HG03354 (cell line): ENCODE measurements at regions not wholly inside any gene's neighbourhood (a gene's known extent, or its start where the extent isn't known, plus 50 kb on each side); places are given as distances from the start of the nearest gene placed in this dataset.
A peak's percentile ranks its signal among the peaks of the same experiment; 100 is the strongest.

ENCODE experiments used
- ATAC-seq: cut with Tn5 transposase; IDR thresholded peaks from one replicate; pipeline ENCODE4 v1.9.1; 2021; ENCODE audit warnings: mild to moderate bottlenecking; ENCODE audit not compliant: unreplicated experiment, poor library complexity, severe bottlenecking

DNA sequence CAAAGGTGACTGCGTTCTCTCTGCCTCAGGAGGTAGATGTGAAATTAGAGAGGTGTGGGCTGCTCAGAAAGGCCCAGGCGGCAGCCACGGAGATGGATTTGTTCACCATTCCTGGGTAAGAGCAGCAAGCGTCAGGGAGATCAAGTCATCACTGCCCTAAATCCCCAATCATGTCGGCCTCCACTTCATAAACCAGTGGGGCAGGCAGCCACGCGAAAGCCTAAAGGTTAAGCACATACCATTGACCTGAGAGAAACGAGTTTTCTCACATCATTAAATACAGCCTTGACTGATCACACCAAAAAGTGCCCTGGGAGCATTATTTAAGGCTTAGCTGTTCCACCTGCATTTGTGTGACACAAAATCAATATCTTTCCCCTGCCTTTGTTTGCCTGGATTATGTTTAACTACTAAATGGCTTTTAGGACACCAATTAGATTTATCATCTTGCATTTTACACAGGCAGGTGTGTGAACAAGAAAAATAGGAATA is 50.7 kb upstream of the FOXB1 start:
- no peak for ATAC-seq

DNA sequence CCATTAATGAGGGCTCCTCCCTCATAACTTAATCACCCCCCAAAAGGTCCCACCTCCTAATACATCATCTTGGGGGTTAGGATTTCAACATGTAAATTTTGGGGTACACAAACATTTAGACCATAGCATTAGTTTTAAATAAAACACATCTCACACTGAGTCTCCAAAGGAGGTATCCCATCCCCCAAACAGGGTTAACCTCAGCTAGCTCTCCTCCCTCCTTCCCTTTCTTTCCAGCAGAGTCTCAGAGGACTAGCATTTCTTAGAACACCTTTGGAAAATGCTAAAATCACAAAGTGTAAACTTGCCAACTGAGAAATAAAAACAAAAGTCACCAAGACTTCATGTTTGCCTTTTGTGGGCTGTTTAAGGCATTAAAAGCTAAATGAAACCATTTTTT is 51.2 kb upstream of the FOXB1 start:
- no peak for ATAC-seq

DNA sequence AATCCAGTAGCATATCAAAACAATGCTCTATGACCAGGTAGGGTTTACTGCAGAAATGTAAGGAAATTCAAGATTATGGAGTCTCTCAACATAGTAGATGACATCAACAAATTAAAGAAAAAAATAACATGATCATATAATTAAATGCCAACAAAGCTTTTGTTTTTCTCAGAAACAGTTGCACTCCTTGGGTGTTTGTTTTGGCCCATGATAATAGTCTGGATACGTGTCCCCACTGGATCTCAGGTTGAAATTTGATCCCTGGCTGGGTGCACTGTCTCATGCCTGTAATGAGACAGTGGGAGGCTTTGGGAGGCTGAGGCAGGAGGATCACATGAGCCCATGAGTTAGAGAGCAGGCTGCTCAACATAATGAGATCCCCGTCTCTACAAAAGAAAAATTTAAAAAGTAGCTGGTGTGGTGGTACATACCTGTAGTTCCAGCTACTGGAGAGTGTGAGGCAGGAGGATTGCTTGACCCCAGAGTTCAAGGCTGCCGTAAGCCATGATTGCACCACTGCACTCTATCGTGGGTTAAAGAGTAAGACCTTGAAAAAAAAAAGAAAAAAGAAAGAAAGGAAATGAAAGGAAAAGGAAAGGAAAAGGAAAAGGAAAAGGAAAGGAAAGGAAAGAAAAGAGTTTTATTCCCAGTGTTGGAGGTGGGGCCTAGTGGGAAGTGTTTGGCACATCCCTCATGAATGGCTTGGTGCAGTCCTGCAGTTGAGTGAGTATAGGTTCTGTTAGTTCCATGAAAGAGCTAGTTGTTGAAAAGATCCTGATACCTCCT is 53.3 kb upstream of the FOXB1 start:
- no peak for ATAC-seq

DNA sequence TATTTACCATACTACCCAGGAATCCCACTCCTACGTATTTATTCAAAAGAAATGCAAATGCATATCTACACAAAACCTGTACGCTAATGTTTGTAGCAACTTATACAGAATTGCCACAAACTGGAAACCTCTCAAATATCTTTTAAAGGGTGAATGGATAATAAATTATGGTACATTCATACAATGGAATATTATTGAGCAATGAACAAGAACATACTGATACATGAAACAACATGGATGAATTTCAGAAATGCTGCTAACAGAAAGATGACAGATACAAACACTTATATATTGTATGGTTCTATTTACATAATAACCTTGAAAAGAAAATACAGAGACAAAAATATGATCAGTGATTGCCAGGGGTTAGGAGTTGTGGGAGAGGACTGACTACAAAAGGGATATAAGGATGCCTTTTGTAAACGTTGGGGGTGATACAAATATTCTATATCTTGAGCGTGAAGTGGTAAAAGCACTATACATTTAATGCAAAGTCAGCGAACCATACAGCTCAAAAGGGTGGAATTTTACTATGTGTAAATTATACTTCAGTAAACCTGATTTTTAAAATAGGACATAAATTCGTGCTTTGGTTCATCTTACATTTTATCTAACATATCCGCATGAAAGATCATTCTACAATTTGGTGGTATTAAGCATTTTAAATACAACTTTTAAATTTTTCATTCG is 55.0 kb upstream of the FOXB1 start:
- no peak for ATAC-seq

DNA sequence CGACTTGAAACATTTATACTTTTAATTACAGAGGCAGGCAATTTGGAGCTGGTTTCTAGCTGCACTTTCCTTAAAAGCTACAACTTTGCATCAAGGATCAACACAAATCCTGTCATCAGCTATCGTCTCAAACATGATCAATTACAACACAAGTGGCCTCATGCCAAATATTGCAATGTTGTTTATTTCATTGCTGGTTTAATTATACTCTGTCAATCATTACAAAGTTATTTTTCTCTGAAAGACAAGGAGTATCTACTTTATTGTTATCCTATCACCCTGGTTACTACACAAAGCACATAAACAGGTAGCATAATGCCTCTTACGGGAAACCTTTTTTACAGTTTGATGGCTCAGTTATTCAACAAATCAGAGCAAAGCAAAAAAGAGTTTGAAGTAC is 58.0 kb upstream of the FOXB1 start:
- ATAC-seq = no peak

DNA sequence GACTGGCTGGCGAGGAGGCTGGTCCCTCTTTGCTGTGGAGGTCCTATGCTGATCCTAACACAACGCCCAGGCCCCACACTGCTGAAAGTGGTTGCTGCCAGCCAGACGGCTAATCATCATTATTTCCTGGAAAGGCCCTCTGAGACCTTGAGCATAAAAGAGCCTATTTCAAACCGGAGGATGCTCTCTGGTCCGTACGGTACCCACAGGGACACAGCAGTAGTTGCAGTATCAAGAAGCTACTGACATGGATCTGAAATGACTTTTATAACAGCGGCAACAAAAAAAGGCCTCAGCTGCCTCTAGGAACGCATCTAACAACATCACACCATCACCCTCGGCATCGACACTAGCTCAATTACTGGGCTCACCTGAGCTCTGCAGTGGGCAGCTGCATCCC is 59.1 kb upstream of the FOXB1 start:
- ATAC-seq = no peak

DNA sequence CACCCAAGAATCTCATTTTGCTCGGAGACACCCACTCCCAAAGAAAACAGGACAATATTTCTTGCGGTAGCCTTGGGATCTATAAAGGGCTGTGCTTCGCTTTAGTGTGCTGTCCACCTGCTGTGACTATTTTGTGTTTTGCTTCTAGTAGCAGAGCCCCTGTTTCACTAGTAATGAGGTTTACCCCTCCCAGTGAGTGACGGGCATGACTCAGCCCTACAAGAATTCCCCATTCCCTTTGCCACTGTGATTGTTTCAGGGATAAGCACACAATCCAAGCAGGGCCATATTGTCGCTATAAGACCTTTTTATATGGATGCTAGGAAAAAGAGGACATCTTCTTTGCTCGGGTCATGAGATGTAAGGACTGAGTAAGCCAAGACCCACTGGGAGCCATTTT is 62.5 kb upstream of the FOXB1 start:
- no peak for ATAC-seq

DNA sequence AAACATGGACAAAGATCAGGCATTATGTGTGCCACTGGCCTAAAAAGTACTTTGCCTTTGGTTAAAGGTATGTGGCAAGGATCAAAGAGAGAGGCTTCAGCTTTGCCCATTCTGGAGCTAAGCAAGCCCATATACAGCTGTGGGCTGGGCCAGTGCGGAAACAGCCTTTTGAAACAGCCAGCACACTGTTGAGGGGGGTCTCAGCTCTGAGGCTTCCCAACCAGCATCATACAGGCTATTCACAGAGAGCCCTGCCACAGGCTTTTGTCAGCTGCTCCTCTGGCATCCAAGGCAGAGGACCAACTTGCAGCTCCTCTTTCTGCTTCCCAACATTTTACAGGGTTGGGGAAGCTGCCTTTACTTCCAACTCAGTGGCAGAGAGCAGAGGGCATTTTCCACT is 63.2 kb upstream of the FOXB1 start:
- ATAC-seq = no peak

DNA sequence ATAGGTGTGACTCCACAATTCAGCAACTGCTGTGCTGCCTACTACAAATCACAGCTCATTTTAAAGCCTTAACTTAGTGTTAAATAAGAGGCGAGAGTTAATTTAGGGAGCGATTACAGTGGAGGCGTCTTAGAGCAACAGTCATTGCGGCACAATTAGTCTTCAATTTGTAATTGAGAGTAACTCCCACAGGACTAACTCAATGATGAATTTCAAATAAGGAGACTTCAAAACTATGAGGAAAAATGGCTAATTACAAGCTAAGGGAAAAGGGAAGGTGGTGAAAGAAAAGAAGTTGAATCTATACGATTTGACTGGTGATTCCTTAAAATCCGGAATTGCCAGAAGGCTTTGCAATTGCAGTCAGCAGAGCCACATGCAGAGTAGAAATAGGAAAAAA is 63.7 kb upstream of the FOXB1 start:
- no peak for ATAC-seq

DNA sequence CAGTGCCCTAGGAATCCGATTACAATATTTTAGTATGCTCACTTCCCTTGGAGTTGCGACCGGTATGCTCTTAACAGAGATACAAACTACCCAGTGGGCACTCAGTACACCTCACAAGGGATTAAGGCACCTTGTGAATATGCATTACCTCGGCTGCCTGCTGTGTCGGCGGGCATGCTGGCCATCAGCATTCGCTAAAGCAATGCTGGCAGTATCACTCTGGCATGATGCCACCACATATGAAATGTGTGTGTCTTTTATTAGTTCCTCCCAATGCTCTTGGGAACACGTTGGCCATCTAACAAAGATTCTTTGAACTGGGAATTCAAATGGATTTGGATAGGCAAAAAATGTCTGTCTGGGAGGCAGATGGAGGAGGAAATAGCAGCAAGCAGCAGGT is 67.4 kb upstream of the FOXB1 start:
- no peak for ATAC-seq

DNA sequence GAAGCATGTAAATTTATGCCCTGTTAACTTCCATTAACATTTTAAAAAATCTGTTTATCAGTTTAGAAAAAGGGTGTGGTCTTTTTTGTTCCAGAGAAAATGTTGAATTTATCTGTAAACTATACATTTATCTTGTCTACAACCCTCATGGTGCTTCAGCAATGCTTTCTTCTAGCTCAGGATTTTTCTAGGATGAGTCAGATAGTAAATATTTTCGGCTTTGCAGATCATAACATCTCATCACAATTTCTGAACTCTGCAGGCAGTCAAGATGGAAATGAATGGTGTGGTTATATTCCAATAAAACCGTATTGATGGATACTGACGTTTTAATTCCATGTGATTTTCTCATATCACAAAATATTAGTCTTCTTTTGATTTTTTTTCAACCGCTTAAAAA is 70.5 kb upstream of the FOXB1 start:
- no peak for ATAC-seq

DNA sequence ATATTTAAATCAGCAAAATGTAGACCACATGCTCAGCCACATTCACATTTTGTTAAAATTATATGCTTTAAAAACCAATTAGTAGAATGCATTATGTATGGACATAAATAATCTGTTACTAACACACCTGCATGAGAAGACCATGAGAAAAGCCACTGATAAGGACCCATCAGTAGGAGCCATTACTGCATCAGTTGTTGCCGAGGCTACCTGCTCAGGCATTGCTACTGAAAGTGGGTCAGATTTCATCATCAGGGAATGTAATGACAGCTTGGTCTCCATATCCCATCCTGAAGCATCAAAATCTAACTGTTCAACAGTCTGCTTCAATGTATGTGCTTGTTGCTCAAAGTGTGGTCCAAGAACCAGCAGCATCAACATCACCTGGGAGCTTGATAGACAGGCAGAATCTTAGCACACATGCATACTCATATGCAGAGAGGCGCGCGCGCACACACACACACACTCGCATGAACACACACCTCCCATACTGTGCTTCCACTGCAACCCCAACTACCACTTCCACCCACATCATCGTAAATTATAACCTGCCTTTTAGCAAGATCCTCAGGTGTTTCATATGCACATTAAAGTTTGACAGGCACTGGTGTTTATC is 72.4 kb upstream of the FOXB1 start:
- ATAC-seq = no peak

DNA sequence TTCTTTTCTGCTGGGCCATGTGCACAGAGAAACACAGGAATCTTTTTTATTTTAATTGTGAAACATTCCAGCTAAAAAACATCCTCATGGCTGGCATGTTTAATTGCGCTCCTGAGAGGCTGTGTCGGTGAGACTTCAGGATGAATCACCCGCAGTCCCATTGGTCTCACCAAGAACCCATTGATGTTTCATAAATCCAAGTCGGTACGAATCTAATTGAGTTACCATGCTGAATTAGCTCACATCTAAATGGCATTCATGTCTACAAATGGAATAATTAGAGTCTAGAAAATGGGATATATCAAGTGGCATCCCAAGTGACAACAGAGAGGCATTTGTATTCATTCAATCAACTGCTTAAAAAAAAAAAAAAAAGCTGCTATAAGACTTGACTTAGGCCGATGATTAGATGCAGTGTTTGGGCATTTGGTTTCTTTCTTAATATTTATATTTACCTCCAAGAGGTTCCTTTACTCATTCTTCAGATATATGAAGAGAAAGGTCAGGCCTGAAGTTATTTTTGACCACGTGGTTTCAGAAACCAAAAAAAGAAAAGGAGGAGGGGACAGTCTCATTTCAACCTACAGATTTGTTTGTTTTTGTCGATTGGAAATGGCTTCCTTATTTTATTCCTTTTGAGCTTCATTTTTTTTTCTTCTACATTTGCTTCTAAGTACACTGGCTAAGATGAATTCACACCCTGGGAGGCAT is 79.1 kb upstream of the FOXB1 start:
- no peak for ATAC-seq

DNA sequence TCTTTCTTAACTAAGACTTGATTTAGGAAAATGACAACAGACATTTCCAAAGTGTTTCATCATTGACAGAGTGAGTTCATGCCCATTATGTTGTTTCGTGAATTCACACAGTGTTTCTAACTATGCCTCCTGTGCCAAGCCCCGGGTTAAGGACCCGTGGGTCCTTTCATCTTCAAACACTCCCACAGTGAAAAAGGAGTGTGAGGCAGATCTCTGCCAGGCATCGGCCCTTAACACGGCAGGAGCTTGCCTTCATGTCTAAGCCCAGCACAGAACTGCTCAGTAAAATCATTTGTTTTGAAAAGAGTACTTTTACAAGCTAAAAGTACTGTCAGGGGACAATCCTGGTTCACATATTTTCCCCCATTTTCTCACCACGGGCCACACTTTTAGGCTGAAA is 80.0 kb upstream of the FOXB1 start:
- no peak for ATAC-seq

DNA sequence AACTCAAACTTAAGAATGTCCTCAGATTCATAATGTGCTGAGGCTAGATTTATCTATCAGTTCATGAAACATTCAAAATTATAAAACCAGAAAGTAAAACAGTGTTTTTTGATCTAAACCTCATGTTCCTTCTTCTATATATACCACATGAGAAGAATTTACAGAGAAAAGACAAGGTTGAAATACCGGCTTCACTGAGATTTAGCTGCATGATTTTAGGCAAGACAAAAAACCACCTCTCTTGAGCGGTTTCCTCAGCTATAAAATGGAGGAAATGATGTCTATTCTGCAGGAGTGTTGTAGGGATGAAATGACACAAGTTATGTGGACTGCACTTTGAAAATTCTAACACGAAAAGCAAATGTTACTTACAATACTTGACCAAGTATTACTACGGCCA is 80.6 kb upstream of the FOXB1 start:
- no peak for ATAC-seq

DNA sequence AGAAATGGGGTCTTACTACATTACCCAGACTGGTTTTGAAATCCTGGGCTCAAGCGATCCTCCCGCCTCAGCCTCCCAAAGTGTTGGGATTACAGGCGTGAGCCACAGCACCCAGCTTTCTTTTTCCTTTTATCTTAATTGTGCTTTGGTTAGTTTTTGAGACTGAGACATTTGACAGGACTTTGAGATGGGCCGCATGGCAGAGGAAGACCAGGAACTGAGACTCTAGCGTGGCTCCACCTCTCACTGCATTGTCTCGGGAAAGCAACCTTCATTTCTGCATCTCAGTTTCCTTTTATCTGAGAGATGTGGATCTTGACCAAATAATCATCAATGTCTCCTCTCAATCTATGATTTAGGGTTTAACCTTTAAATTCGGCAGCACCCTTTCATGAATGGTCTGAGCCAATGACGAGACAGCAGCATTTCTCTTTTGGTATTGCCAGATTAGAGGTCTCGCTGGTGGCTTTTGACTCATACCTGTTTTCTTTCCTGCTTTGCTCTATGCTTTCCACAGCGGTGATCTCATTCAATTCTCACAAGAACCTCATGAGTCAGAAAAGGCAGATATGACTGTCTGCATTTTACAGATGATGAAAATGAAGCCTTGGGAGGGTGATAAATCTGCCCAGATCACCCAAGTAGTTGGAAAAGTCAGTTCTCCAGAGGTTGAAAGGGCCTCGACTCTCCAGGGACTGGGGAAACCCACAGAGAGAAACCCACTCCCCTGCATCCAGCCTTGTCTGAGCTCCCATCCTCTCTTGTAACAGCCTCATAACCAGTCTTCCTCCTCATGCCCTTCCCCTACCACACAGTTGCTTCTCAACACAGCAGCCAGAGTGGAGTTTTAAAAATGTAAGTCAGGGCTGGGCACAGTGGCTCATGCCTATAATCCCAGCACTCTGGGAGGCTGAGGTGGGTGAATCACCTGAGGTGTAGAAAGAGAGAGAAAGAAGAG is 84.8 kb upstream of the FOXB1 start:
- peak; percentile 83 for ATAC-seq

DNA sequence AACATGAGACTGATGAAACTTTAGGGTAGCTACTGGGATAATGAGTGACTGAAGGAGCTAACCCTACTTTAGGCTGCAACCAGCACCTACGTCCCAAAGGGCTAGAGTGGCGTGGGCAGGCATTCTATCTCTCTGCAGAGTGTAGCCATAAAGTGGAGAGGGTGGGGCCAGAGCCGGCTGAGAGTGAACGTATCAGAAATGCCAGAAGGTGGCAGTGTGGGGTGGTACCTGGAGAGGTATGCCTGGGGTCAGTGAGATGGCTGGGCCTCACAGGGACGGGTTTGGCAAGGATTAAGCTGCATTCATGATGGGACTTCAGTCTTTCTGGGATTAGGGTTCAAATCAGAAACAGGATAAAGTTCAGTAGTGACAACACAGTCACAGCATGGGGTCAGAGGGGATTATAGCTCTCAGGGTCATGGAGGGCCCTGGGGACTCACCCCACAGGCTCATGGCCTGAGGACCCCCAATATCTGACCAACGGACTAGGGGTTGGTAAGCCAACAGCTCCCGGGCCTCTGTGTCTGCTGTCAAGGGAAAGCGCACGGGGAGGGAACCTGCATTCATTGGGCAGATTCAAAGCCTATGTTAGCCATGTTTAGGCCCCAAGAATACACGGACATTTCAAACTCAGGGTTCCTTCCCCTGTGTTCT is 86.5 kb upstream of the FOXB1 start:
- peak; percentile 79 for ATAC-seq

DNA sequence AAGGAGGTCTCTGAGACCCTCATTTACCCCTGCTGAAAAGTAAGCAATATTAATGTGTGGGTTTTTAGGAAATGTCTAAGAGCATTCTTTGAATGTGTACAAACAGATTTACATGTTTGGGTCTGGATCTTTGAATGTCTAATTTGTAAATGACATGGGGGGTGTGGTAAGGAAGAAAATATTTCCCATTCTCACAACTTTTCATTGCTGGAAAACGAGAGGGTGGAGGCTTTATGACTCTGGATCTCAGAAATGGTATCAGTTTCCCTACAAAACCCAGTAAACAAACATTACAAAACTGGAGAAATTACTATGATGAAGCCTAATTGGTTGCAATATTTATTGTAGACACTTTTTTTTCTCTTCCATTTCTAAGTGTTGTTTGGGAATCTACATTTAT is 98.1 kb upstream of the FOXB1 start:
- no peak for ATAC-seq

DNA sequence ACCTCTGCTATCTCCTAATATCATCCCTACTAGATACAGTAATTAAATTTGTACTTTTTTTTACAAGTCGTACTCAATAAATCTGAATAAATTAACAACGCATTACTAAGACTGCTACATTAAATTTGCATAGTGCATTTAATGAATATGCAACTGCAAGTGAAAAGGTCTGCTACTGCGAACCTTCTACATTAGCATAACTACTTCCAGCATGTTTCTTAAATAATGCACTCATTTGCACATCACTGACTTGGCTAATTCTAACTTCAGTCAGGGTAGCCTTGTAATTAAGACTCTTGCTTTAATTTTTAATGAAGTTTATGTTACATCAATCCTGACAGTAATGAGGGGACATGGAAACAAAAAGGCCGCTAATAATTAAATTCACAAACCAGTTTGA is 98.9 kb upstream of the FOXB1 start:
- no peak for ATAC-seq
